HCT116 (cell line): ENCODE measurements at regions not wholly inside any gene's neighbourhood (a gene's known extent, or its start where the extent isn't known, plus 50 kb on each side); places are given as distances from the start of the nearest gene placed in this dataset.

Experiments
- ATAC-seq: fragments of 200-7000 bp; cut with Tn5 transposase; 2 replicates; pipeline ENCODE4 v1.9.1; 2020; ENCODE audit warnings: mild to moderate bottlenecking, moderate library complexity
- BruUV-seq: library from RNA; stranded (reverse); fragments of 400-500 nt; replicated peaks from 2 replicates; lab custom pipeline; 2021; lab: Mats Ljungman, UMichigan
- CTCF ChIA-PET: fragments of 300-600 bp; sonication (Branson Sonifier 250); formaldehyde crosslinking; loops from one replicate; lab custom pipeline; 2021; ENCODE audit warnings: antibody characterized with exemption; lab: Charles Lee
- POLR2A ChIA-PET: fragments of 300-600, 350-600 bp; sonication (Branson Sonifier 250); formaldehyde crosslinking; loops from one replicate; lab custom pipeline; 2021; ENCODE audit warnings: antibody characterized with exemption; lab: Charles Lee
- RAD21 ChIA-PET, 2 experiments: fragments of 300-600 bp; sonication (Branson Sonifier 250); formaldehyde crosslinking; loops; one replicate each; lab custom pipeline; 2023; ENCODE audit warnings: low total read pairs in 2 of 2; ENCODE audit not compliant: uncharacterized antibody in 2 of 2, unreplicated experiment in 2 of 2, low non-redundant PET in 1 of 2; lab: Charles Lee
- DNase-seq: peaks from one replicate; pipeline ENCODE4 v3.0.0-alpha.2; 2010; ENCODE audit warnings: low read depth, low spot score
- H2AFZ ChIP-seq: fragments of 200-600 bp; shearing (Covaris generic), sonication (generic); 2 replicates; pipeline ENCODE4 v1.6.1; 2017; ENCODE audit warnings: low read depth, mixed run types, mixed read lengths, antibody characterized with exemption, low read length; ENCODE audit not compliant: poor library complexity, severe bottlenecking
- H3K27ac ChIP-seq: 2 replicates; pipeline ENCODE4 v1.5.1; 2012; ENCODE audit warnings: low read depth, low read length
- H3K27me3 ChIP-seq: fragments of 200-600 bp; sonication (generic); 2 replicates; pipeline ENCODE4 v1.6.1; 2016; ENCODE audit warnings: mixed run types, low read length, mixed read lengths; ENCODE audit not compliant: insufficient read depth
- H3K36me3 ChIP-seq, 2 experiments: fragments of 200-500 bp in 1 of 2; fragments of 200-600 bp in 1 of 2; sonication (Bioruptor generic) in 1 of 2; sonication (generic) in 1 of 2; 2 replicates each; pipeline versions ENCODE4 v1.5.1 to v1.6.1; 2014 to 2016; ENCODE audit warnings: low read length in 2 of 2, inconsistent platforms in 1 of 2, mixed read lengths in 1 of 2, mixed run types in 1 of 2; ENCODE audit not compliant: insufficient read depth in 2 of 2, control insufficient read depth in 1 of 2
- H3K4me1 ChIP-seq, 2 experiments: fragments of 200-600 bp in 1 of 2; sonication (generic) in 1 of 2; 2 replicates each; pipeline versions ENCODE4 v1.5.1 to v1.6.1; 2012 to 2017; ENCODE audit warnings: low read length in 2 of 2, inconsistent platforms in 1 of 2, mild to moderate bottlenecking in 1 of 2, mixed read lengths in 1 of 2, mixed run types in 1 of 2, moderate library complexity in 1 of 2; ENCODE audit not compliant: insufficient read depth in 2 of 2, control insufficient read depth in 1 of 2
- H3K4me2 ChIP-seq: fragments of 200-600 bp; sonication (generic); 2 replicates; pipeline ENCODE4 v1.6.1; 2017; ENCODE audit warnings: mixed run types, low read length, mixed read lengths
- H3K4me3 ChIP-seq, 2 experiments: fragments of 200-600 bp in 1 of 2; sonication (generic) in 1 of 2; replicated peaks in 1 of 2; 2 replicates each; pipeline ENCODE4 v1.5.1; 2011 to 2016; ENCODE audit warnings: low read length in 2 of 2, control low read depth in 1 of 2, low read depth in 1 of 2, mild to moderate bottlenecking in 1 of 2, mixed read lengths in 1 of 2, mixed run types in 1 of 2
- H3K79me2 ChIP-seq: fragments of 200-600 bp; sonication (generic); 2 replicates; pipeline ENCODE4 v1.6.1; 2017; ENCODE audit warnings: mild to moderate bottlenecking, mixed run types, low read length, moderate library complexity, mixed read lengths; ENCODE audit not compliant: insufficient read depth
- H3K9ac ChIP-seq: fragments of 200-600 bp; sonication (generic); 2 replicates; pipeline ENCODE4 v1.6.1; 2016; ENCODE audit warnings: low read length, mixed read lengths
- H3K9me2 ChIP-seq: fragments of 200-600 bp; sonication (generic), shearing (Covaris generic); 2 replicates; pipeline ENCODE4 v1.6.1; 2017; ENCODE audit warnings: mixed run types, mild to moderate bottlenecking, moderate library complexity; ENCODE audit not compliant: insufficient read depth
- H3K9me3 ChIP-seq, 2 experiments: fragments of 200-500 bp in 1 of 2; fragments of 200-600 bp in 1 of 2; sonication (Bioruptor generic) in 1 of 2; sonication (generic) in 1 of 2; 2 replicates each; pipeline ENCODE4 v1.6.1; 2014 to 2017; ENCODE audit warnings: low read length in 2 of 2, mixed read lengths in 2 of 2, inconsistent platforms in 1 of 2, low read depth in 1 of 2, mild to moderate bottlenecking in 1 of 2, mixed run types in 1 of 2, moderate library complexity in 1 of 2; ENCODE audit not compliant: control insufficient read depth in 1 of 2, insufficient read depth in 1 of 2
- H4K20me1 ChIP-seq: fragments of 200-600 bp; sonication (generic), shearing (Covaris generic); 2 replicates; pipeline ENCODE4 v1.6.1; 2017; ENCODE audit warnings: mixed run types, mild to moderate bottlenecking, moderate library complexity; ENCODE audit not compliant: insufficient read depth
- ATF3 ChIP-seq: IDR thresholded peaks from 2 replicates; pipeline ENCODE4 v1.6.1; 2012
- CBX3 ChIP-seq: IDR thresholded peaks from 2 replicates; pipeline ENCODE4 v1.6.1; 2012; ENCODE audit warnings: low read depth
- CEBPB ChIP-seq: IDR thresholded peaks from 2 replicates; pipeline ENCODE4 v1.6.1; 2012; ENCODE audit warnings: low read depth
- CTCF ChIP-seq, 3 experiments: fragments of 200-600 bp in 1 of 3; sonication (generic) in 1 of 3; IDR thresholded peaks in 2 of 3; conservative IDR thresholded peaks in 1 of 3; 2 replicates each; pipeline ENCODE4 v1.5.1; 2012 to 2017; ENCODE audit warnings: low read depth in 2 of 3, low read length in 2 of 3, antibody characterized with exemption in 1 of 3, borderline replicate concordance in 1 of 3, control low read depth in 1 of 3, mild to moderate bottlenecking in 1 of 3, mixed read lengths in 1 of 3, mixed run types in 1 of 3, moderate library complexity in 1 of 3; ENCODE audit not compliant: insufficient read depth in 1 of 3
- ELF1 ChIP-seq: IDR thresholded peaks from 2 replicates; pipeline ENCODE4 v1.6.1; 2012; ENCODE audit warnings: low read depth, borderline replicate concordance
- EZH2 ChIP-seq: fragments of 200-600 bp; sonication (generic); IDR thresholded peaks from 2 replicates; pipeline ENCODE4 v1.6.1; 2017; ENCODE audit warnings: antibody characterized with exemption, mixed run types
- JUND ChIP-seq: IDR thresholded peaks from 2 replicates; pipeline ENCODE4 v1.6.1; 2012
- MAX ChIP-seq: IDR thresholded peaks from 2 replicates; pipeline ENCODE4 v1.6.1; 2012
- SP1 ChIP-seq: IDR thresholded peaks from 2 replicates; pipeline ENCODE4 v1.6.1; 2012; ENCODE audit warnings: low read depth
- SRF ChIP-seq: IDR thresholded peaks from 2 replicates; pipeline ENCODE4 v1.6.1; 2012; ENCODE audit warnings: low read depth
- YY1 ChIP-seq: IDR thresholded peaks from 2 replicates; pipeline ENCODE4 v1.6.1; 2011; ENCODE audit warnings: low read length, low read depth, moderate library complexity, mild to moderate bottlenecking; ENCODE audit not compliant: insufficient replicate concordance; ENCODE audit errors: extremely low read depth
- intact Hi-C: fragments of 100-400 bp; cut with micrococcal nuclease; formaldehyde crosslinking; loops from 2 replicates; pipeline ENCODE4 v1.10.0; 2022

DNA sequence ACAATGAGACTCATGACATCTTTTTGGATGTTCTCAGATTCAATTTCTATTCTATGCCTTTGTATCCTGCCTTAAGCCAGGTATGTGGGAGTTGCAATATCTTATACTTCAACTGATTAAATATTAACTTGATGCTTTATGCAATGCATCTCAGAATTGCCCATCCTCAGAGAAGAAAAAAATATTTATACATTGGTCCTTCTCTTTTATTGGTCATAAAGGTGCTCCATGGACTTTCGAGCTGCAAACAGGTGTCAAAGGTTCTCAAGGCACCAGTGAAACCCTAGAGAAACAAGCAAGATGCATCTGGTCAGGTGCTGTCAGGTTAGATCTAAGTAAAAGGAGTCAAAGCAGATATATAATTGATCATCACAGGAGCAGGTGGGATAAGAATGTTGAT is 690.5 kb downstream of the PLCL1 start:
- H3K9me2 ChIP-seq, result no peaks in the 10 kb centered on the region; the same call in 1 of the 2 replicates
- no peaks in the 10 kb centered on the region for H3K9me3 ChIP-seq
- no peaks in the 10 kb centered on the region for H3K4me1 ChIP-seq
- ChIA-PET POLR2A (no interaction called here), CTCF (no interaction called here), RAD21 (no interaction called here)
- H4K20me1 ChIP-seq, result no peaks in the 10 kb centered on the region
- TF ChIP-seq EZH2, result no peak
- no peak for TF ChIP-seq SP1
- TF ChIP-seq CEBPB, result no peak
- TF ChIP-seq CBX3, result no peak
- no peak for TF ChIP-seq SRF
- no peak for TF ChIP-seq JUND
- BruUV-seq, result no TSS peak
- ATAC-seq (no peak), DNase-seq (no peak)
- H3K27ac ChIP-seq, result no peak overlapping the region
- H2AFZ ChIP-seq, result no peak overlapping the region
- H3K36me3 ChIP-seq, result no peaks in the 10 kb centered on the region
- no peak overlapping the region for H3K9ac ChIP-seq
- no peaks in the 10 kb centered on the region; the same call in 1 of the 2 replicates for H3K27me3 ChIP-seq
- H3K79me2 ChIP-seq, result no peaks in the 10 kb centered on the region
- intact Hi-C loops, result no loop called here
- no peak overlapping the region for H3K4me2 ChIP-seq
- no peak overlapping the region for H3K4me3 ChIP-seq

DNA sequence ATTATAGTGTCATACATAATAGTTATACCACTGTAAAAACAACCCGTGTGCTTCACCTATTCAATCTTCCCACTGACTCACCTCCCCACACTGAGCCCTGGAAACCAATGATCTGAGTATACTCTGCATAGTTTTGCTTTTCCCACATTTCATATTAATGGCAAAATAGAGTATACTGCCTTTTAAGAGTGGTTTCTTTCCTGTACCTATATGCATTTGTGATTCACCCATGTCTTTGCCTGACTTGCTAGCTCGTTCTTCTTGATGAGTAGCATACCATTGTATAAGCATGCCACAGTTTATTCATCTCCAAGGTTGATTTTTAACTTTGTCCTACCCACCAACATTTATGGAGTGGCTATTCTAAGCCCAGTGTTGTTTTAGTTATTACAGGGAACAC is 686.4 kb downstream of the PLCL1 start:
- BruUV-seq, result no TSS peak
- Histone ChIP-seq H3K27ac (no peak overlapping the region), H3K27me3 (no peaks in the 10 kb centered on the region), H3K9me2 (no peaks in the 10 kb centered on the region; the same call in 1 of the 2 replicates), H3K9me3 (no peaks in the 10 kb centered on the region), H3K4me1 (no peaks in the 10 kb centered on the region), H4K20me1 (no peaks in the 10 kb centered on the region; the same call in 1 of the 2 replicates), H3K4me3 (no peak overlapping the region), H3K36me3 (no peaks in the 10 kb centered on the region), H2AFZ (no peak overlapping the region), H3K4me2 (no peak overlapping the region), H3K79me2 (no peaks in the 10 kb centered on the region), H3K9ac (no peak overlapping the region)
- TF ChIP-seq ATF3 (no peak), CTCF (IDR thresholded peaks at IDR 0.05 in 2 of 3, conservative IDR thresholded peaks at IDR 0.05 in 1 of 3; ENCODE audit: borderline replicate concordance in 1 of 3, insufficient read depth in 1 of 3, low read depth in 2 of 3, low read length in 2 of 3) (no peak), MAX (no peak), SP1 (no peak), ELF1 (no peak), CBX3 (no peak), CEBPB (no peak), JUND (no peak), YY1 (no peak)
- no peak for DNase-seq
- ChIA-PET CTCF (no interaction called here), POLR2A (no interaction called here), RAD21 (no interaction called here)
- ATAC-seq, result no peak
- intact Hi-C loops, result no loop called here
